ENCODE measurements at regions not wholly inside any gene's neighbourhood (a gene's known extent, or its start where the extent isn't known, plus 50 kb on each side); places are given as distances from the start of the nearest gene placed in this dataset.
"Not testable (repeated sequence)": the region's sequence is repeated elsewhere in the genome, so short reads cannot be mapped to it uniquely, and the experiment has no call there.

DNA sequence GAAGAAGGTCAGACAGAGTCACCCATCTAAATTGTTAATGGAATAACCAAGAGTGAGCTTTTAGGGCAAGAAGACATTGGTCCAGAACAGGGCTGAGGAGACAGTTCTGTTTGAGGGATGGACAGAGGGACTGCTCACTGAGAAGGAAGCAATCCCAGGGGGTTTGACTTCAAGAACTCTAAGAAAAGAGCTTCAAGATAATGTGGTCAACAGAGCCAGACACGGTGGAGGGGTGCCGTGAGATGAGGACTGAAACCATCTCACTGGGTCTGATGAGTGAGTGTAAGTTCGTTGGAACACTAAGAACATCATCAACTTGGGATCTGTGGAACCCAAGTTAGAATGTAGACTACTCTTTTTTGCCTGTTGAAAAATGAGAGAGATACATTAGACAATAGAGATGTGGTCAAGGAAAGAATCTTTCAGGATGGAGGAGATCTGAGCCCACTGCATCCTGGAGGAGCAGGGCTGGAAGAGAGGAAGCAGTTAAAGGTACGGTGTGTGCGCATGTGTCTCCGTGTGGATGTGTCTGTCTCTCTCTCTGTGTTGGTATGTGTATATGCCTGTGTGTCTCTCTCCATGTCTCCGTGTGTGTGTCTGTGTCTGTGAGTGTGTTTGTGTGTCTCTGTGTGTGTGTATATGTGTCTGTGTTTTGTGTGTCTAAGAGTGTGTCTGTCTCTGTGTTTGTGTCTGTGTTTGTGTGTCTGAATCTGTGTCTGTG, 172.1 kb downstream of the MYCN start:
- DNase-seq: no peak

DNA sequence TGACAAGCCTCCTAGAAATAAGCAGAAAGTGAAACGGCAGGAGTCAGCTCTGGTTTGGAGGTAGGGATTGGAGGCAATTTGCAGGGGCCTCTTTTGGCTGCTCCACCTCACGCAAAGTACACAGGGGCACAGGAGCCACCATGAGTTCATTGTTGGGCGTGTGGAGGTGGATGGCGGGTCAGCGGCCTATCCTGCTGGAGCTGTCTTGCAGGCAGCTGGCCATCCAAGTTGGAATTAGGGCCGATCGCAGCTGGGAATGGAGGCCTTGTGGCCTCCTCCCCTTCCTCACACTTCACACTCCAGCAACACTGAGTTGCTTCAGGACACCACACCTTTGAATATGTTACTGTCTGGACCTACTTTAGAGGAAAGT, 171.5 kb downstream of the MYCN start:
- no peak for DNase-seq

DNA sequence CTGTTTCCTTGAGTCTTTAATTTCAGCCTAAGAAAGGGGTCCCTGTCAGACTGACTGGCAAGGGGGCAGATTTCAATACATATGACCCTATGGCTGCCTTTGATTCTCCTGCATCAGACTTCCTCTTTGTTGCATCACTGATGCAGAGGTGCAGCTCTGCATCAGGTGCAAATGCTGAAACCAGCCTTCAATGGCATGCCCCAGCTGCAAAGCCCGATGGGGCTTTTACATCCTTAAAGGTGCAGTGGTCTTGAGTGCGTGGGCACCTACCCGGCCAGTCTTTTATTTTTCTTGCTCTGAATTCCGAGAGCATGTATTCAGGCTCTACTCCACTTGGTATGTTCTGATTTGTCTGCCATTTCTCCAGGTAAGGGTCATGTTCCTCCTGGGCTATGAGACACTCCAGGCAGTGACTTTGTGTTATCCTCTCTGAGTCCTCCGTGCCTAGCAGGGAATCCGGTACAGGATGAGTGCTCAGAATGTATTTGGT, 169.5 kb downstream of the MYCN start:
- DNase-seq: no peak

DNA sequence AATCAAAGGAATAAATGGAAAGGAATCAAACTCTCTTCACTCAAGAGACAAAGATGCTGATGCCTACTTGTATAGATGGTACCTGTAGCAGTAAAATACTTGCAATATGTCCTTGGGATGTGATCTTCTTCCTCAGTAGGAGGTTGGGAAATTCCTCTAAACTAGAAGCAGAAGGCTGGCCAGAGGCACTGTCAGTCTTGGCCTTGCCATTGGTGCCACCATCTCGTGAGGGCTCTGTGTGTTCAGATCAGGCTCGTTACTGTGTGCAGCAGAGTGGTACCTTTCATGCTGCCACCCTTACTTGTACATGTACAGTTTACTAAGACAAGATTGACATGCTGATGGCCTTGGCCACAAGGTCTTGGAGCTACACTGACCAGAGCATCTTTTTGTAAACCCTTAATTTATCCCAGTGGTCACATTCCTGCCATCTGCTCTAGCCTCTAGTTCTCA, 169.0 kb downstream of the MYCN start:
- DNase-seq: no peak

DNA sequence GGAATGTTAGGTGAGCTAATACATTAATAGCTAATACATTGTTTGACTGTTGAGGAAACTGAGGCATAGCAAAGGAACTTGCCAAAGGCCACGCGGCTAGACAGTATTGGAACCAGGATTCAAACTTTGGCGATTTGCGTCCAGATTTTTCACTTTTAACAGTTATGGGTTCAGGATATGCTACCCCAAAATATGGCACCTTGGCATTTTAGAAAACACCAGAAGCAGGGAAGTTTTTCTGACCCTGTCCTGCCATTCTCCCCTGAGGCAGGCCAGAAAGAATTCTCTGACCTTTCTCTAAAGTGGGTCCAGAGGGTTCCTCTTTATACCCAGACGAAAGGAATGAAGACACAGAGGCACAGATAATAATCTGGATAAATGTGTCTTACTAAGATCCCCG, 166.9 kb downstream of the MYCN start:
- DNase-seq: no peak

DNA sequence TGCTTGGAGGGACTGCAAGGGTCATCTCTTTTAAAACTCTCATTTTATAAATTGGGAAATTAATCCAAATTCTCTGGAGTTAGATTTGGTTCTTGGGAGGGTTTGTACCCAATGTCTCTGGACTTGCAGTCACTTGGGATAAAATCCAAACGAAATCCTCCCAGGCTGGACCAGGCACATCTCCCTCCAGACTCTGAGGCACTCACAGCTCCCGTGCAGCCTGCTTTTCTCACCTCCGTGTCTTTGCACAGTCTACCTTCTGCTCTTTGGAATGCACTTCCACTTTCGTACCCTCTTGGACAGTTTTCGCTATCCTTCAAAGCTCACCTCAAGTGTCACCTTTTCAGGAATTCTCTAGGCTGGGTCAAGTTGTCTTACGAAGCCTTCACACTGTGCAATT, 166.3 kb downstream of the MYCN start:
- DNase-seq: no peak

DNA sequence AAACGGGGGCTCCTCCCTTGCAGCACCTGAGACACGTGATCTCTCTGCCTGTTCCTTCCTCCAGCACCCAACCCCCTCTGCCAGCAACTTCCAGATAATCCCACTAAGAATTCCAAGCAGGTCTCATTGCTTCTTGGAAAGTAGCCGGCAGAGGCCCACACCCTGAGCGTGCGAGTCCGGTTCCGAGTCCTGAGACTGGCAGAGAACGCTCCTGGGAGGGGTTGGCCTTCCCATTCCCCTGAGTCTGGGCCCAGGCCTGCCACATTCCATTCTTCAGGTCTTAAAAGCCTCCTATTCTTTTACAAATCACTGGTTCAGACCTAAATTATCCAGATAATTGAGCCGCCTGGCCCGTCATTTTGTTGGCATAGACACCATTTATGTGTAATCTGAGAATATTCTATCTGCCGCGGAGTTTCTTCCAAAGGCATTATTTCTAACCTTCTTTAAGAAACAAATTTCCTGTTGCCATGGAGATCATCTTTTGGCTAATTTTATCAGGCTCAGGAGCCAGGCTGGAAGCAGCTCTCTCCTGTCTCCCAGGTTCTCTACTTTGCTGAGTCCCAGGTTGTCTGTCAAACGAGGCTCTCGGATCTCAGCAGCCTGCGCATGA, 165.4 kb downstream of the MYCN start:
- DNase-seq: no peak

DNA sequence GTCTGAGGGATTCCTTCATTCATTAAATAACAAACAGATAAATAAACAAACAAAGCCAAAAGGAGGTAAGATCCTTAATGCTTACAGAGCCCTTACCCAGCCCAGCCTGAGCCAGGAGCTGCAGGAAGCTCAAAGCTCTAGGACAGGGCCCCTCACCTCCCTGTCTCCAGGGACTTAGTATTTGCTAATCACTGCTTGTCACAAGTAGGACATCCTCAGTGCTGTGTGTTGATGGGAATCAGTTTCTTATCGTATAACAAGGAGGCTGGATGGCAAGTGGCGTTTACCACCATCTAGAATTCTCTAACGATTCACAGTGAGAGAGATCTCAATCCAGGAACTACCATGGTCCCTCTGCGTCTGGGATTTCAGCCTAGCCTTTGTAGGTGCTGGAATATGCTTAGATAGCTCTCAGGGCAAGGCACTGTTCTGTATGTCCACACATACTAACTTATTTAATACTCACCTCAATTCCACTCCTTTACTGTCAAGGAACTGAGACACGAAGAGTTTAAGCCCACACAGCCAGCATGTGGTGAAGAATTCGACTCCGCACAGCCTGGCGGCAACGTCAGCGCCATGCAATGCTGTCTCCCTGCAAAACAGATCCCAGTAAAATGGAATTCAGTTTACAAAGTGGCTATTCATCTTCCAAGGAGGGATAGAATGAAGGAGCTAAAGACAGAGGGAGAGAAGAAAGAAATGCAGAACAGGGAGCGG, 164.8 kb downstream of the MYCN start:
- DNase-seq: no peak

DNA sequence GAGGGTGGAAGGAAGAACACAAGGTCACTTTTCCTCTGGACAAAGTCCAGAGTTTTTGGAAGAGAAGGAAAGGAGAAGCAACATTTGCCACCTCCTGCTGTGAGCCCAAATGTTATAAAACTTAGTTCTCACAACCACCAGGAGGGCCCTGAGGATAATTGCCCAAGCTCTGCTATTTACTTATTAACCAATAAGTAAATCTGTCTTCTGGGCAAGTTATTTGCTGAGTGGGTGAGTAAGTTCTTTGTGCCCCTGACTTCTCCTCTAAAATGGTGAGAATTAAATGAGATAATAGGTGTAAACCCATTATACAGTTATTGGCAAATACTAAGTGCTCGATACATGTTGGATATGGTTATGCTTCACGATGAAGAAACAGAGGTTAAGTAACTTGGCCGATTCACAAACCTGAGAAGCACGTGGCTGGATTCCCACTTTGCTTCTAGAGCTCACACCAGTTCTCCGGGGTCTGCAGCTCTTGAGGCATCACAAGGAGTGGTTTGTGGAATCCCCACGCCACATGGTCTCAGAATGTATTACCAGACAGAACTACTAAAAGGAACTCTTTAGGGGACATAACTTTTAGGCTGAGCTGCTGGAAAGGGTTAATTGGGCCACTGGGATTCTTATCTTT, 164.1 kb downstream of the MYCN start:
- no peak for DNase-seq

DNA sequence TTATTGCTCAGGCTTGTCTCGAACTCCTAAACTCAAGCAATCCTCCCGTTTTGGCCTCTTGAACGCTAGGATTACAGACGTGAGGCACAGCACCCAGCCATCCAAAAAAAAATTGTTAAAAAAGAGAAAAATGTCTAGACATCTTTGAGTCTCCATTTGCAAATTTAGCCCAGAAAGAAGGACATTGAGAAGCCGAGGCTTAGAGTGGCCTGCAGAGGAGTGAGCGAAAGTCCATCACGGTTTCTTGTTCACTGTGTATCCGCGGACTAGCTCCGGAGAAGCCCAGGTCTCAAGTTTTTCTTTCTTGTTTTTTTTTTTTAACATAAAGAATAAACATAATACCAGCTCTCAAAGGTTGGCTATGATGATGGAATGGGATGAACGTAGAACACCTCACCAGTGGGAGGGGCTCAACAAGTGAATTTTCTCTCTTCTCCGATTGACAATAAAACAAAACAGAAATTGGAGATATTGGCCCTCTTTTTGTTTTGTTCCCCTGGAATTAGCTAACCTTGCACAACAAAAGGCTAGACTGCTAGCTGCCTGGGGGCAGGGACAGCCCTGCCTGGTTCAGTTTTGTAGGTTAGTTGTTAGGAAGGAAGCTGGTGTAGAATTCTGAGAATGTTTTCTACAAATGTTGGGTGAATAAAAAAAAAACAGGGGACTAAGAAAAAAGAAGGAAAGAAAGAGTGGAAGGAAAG, 163.4 kb downstream of the MYCN start:
- DNase-seq: no peak

DNA sequence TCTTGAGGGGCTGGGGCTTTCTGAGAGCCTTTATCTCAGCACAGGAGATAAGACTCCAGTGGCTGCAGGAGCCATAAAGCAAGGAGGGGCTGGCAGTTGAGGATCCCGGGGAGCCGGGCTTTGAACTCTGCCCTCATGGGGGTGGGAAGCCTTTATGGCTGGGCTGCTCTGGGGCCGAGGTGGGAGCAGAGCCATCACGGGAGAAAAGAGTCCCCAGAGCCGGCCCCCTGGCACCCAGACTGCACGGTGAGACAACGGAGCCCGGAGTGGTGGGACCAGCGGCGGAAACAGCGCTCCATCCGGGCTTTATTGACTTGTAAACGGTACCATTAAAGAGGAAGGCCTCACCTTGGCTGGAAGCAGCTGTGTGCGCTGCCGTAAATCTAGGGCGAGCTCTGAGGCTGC, 162.6 kb downstream of the MYCN start:
- no peak for DNase-seq

DNA sequence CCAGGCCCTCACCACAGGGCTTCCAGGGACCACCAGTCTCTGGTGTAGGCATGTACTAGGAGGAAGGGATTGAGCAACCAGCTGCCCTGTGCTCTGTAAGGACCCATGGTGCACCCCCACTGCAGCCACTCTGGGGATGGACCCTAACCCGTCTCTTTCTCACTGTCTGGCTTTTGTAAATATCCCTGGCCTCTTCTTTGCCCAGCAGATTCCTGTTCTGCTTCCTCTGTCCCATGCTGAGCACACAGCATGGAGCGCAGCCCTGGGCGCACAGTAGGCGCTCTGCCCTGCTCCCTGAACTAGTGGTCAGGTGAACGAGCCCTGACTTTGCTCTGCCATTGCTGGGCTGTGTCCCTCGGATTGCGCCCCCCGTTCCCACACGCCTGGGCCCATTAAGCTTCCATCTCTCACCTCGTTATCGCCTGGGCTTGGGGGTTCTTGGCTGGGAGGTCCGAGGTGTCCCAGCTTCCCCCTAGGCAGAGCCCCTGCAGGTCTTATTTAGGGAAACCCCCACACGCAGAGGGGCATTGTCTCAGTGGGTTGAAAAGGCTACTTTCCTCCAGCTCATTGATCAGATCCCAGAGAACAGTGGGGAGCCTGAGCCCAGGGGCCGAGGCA, 162.1 kb downstream of the MYCN start:
- DNase-seq: no peak

DNA sequence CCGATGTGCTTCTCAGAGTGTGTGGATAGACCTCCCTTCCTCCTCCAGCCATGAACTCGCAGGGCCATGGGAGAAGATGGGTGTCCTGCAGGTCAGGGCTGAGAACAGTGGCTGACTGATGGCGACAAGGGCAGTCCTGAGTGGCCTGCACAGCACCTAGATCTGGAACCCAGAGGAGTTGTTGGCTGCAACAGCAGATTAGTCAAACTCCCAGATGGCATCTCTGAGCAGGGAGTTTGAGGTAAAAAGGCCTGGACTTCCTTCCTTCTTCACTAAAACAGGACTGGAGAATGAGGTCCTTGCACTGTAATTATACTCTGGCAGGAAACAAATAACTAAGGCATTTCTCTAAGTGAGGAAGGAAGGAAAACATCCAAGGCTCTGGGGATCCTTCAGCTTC, 160.8 kb downstream of the MYCN start:
- no peak for DNase-seq

DNA sequence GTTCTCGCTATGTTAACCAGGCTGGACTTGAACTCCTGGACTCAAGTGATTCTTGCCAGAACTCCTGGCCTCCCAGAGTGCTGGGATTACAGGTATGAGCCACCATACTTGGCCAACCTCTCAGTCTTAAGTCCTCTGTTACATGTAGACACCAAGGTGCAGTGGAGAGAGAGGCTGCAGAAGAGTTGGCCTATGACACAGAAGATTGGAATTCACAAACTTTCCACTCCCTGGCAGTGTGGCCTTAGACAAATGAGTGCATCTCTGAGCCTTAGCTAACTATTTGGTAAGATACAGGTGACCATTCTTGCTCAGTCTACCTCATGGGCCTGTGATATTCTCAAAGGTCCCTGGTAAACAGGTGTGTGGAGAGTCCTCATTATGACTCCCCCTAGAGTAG, 159.7 kb downstream of the MYCN start:
- DNase-seq: no peak

DNA sequence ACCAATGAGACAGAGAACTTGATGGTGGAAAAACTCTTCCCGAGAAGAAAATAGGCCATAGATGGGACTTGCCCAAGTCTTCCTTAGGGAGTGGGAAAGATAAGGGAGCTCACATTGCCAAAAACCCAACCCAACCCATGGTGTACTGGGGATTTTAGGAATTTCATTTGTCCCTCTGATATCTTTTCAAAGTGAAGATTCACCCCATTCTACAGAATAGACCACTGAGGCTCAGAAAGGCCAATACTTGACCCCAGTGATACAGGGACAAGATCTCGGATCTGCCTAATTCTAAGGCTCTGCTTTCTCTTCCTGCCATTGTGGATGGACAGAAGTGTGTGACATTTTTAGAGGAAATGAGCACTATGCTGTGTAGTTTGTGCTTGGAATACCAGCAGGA, 159.0 kb downstream of the MYCN start:
- no peak for DNase-seq

DNA sequence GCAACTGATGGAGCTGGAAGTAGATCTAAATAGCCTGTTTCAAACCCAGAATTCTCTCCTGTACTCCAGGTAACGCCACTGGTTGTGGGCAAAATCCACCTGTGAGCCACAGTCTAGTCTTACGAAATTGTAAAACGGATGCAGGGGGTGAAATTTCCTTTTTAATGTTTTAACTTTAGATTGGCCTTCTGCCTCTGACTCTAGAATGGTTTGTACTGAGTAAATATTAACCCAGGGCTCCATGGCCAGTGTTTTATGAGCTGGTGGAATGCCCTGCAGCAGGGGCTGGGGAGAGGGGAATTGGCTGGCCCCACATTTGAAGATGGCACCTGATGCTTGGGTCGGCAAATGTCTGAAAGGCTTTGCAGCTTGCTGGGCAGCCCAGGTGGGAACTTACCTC, 156.6 kb downstream of the MYCN start:
- DNase-seq: no peak

DNA sequence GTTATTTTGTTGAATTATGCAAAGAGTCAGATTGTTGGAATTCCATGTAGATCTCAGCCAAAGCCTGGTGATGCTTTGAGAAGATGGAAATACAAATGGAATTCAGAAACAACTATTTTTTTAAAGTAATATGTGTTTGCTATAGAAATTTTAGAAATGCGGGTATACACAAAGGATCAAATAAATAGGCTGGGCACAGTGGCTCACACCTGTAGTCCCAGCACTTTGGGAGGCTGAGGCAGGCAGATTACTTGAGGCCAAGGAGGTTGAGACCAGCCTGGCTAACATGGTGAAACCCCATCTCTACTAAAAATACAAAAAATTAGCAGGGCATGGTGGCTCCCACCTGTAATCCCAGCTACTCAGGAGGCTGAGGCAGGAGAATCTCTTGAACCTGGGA, 155.1 kb downstream of the MYCN start:
- not testable (repeated sequence) for DNase-seq

DNA sequence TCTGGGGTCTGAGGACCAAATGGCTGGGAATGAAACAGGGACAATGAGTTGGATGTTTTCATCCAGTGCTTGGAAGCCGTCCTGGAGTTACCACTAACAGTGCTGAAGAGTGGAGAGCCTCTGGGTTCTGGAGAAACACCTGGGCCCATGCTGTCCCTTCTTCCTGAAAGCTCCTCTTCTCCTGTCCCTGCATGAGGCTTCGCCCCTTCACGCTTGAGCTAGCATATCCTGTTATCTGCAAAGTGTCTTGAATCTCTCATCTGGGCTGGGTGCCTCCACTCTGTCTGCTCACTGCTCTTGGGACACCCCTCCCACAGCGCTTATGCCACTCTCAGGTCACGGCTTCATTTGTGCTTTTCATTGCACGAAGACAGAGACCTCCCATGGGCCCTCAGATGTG, 154.5 kb downstream of the MYCN start:
- no peak for DNase-seq

DNA sequence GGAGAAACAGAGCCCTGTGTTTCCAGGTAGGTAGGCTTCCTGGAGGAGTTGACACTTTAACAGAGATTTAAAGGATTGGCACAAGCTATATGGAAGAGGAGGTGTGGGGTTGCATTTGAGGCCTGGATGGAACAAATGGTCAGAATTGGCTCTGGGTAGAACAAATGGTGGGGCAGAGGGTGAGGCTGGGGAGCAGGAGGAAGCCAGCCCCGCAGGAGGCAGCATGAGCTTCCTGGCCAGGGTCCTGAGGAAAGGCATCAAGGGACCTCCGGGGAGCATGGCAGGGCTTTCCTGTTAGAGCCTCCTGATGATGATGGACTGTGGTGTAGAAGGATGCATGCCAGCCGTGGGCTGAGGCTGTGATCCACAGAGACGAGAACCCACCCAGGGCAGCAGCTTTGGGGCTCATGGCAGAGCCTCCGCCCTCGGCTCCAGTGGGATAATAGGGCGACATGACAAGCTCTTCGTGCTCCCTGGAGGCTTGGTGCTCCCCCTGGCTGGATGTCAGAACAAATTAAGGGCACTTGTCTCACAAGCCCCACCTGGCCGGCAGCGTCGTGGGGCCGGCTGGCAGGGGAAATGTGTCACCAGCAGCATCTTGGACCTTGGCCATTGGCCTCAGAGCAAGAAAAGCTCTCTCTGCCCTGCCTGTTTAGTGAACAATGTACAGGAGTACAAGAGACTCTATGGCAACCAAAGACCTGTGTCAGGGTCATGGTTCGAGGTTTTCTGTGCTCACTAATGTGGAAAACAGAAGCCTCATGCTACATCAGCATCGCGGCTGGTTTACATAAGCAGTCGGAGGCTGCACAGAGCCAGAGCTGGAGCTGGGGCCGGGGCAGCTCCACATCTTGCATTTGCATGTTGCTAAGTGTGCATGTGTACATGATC, 153.5 kb downstream of the MYCN start:
- no peak for DNase-seq

DNA sequence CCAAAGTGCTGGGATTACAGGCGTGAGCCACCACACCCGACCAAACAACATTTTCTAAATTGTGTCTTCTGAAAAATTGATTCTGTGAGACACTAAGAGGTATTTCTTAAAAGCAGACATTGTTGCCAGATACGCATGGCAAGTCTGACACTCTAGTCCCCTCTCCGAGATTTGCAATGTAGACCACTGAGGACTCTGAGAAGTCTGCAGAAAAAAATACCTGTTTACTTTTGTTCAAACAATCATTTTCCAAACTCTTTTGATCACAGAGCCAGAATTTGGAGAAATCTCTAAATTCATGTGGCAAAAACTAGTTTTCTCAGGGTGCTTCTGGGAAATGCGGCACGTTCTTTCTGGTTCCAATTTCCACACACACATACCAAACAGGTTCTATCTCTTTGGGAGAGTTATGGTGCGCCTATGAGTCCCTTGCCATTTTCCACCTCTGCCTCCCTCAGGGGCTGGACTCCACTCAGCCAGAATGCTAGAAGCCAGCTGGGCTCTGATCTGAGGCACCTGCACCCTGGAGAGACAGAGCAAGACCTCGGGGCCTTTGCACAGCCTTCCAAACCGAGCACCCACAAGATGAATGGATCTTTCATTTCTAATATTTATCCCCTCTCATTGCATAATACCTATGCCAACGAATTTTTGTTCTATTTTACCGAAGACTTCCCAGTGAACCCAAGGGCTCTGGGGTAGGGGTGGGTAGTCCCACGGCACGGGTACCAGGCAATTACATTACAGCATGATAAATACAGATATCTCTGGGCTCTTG, 152.7 kb downstream of the MYCN start:
- DNase-seq: no peak

All from CD4-positive, alpha-beta T cell treated with Interferon gamma for 1 hour (primary cell).